ENCODE measurements at regions not wholly inside any gene's neighbourhood (a gene's known extent, or its start where the extent isn't known, plus 50 kb on each side); places are given as distances from the start of the nearest gene placed in this dataset.
"Not testable (repeated sequence)": the region's sequence is repeated elsewhere in the genome, so short reads cannot be mapped to it uniquely, and the experiment has no call there.

GRCh38 chrX:131831185-131831520 lies 191.9 kb upstream of the STK26 start:
- DNase-seq: no peak

GRCh38 chrX:131836161-131836560 lies 186.9 kb upstream of the STK26 start:
- no peak for DNase-seq

- no peak for DNase-seq
Observed at GRCh38 chrX:131837325-131837724, 185.8 kb upstream of the STK26 start.

GRCh38 chrX:131840799-131841495 lies 182.2 kb upstream of the STK26 start:
- DNase-seq: no peak

- DNase-seq: peak; percentile 58
Observed at GRCh38 chrX:131841496-131842437, 181.3 kb upstream of the STK26 start.

GRCh38 chrX:131843987-131844386 lies 179.1 kb upstream of the STK26 start:
- DNase-seq: no peak

GRCh38 chrX:131845201-131845600 lies 177.9 kb upstream of the STK26 start:
- DNase-seq: no peak

- DNase-seq: no peak
Observed at GRCh38 chrX:131845771-131846170, 177.3 kb upstream of the STK26 start.

GRCh38 chrX:131850964-131851363 lies 172.1 kb upstream of the STK26 start:
- DNase-seq: not testable (repeated sequence)

- DNase-seq: no peak
Observed at GRCh38 chrX:131853440-131853839, 169.7 kb upstream of the STK26 start.

- DNase-seq: no peak
Observed at GRCh38 chrX:131854581-131854980, 168.5 kb upstream of the STK26 start.

- DNase-seq: no peak
Observed at GRCh38 chrX:131861088-131861787, 161.9 kb upstream of the STK26 start.

GRCh38 chrX:131862321-131862720 lies 160.8 kb upstream of the STK26 start:
- DNase-seq: no peak

GRCh38 chrX:131869182-131869581 lies 153.9 kb upstream of the STK26 start:
- no peak for DNase-seq

GRCh38 chrX:131874300-131874699 lies 148.8 kb upstream of the STK26 start:
- no peak for DNase-seq

GRCh38 chrX:131875827-131876226 lies 147.3 kb upstream of the STK26 start:
- DNase-seq: not testable (repeated sequence)

- no peak for DNase-seq
Observed at GRCh38 chrX:131881194-131881593, 141.9 kb upstream of the STK26 start.

- not testable (repeated sequence) for DNase-seq
Observed at GRCh38 chrX:131885042-131885441, 138.1 kb upstream of the STK26 start.

GRCh38 chrX:131893857-131894256 lies 129.2 kb upstream of the STK26 start:
- not testable (repeated sequence) for DNase-seq

- DNase-seq: no peak
Observed at GRCh38 chrX:131894995-131895394, 128.1 kb upstream of the STK26 start.

- no peak for DNase-seq
Observed at GRCh38 chrX:131895807-131896206, 127.3 kb upstream of the STK26 start.

GRCh38 chrX:131901546-131901945 lies 121.6 kb upstream of the STK26 start:
- DNase-seq: no peak

GRCh38 chrX:131907488-131908314 lies 115.4 kb upstream of the STK26 start:
- DNase-seq: no peak

Measured in RPMI8226 (cell line).